CD8-positive, alpha-beta memory T cell (primary cell): ENCODE measurements at regions not wholly inside any gene's neighbourhood (a gene's known extent, or its start where the extent isn't known, plus 50 kb on each side); places are given as distances from the start of the nearest gene placed in this dataset.
A peak's percentile ranks its signal among the peaks of the same experiment; 100 is the strongest.
"Not testable (repeated sequence)": the region's sequence is repeated elsewhere in the genome, so short reads cannot be mapped to it uniquely, and the experiment has no call there.

Experiments
- CTCF ChIA-PET: fragments of 350-600 bp; sonication (Branson Sonifier 250); formaldehyde crosslinking; loops from one replicate; lab custom pipeline; 2021; ENCODE audit warnings: antibody characterized with exemption; lab: Charles Lee
- POLR2A ChIA-PET: fragments of 350-600 bp; sonication (Branson Sonifier 250); formaldehyde crosslinking; loops from one replicate; lab custom pipeline; 2021; ENCODE audit warnings: antibody characterized with exemption; lab: Charles Lee
- DNase-seq, 5 donors: peaks; one replicate each; pipeline versions ENCODE4 v3.0.0 to v3.0.0-alpha.2; 2020 to 2022; ENCODE audit warnings: mixed read lengths in 1 of 5
- H3K27ac ChIP-seq: one replicate; pipeline ENCODE4 v1.7.0; 2013; ENCODE audit warnings: low read depth, mild to moderate bottlenecking, low read length, moderate library complexity
- H3K27me3 ChIP-seq: 2 replicates; pipeline ENCODE4 v1.7.0; 2013; ENCODE audit warnings: low read length, mild to moderate bottlenecking; ENCODE audit not compliant: insufficient read depth, poor library complexity, severe bottlenecking
- H3K36me3 ChIP-seq: 2 replicates; pipeline ENCODE4 v1.7.0; 2013; ENCODE audit warnings: mild to moderate bottlenecking, low read length, moderate library complexity; ENCODE audit not compliant: insufficient read depth
- H3K4me1 ChIP-seq: 2 replicates; pipeline ENCODE4 v1.7.0; 2013; ENCODE audit warnings: mild to moderate bottlenecking, low read length, moderate library complexity; ENCODE audit not compliant: insufficient read depth
- H3K4me3 ChIP-seq: 2 replicates; pipeline ENCODE4 v1.7.0; 2013; ENCODE audit warnings: mild to moderate bottlenecking, low read length
- H3K9me3 ChIP-seq: 2 replicates; pipeline ENCODE4 v1.7.0; 2013; ENCODE audit warnings: mild to moderate bottlenecking, low read length
- H3K27ac Mint-ChIP-seq, 8 donors: one replicate each; pipeline ENCODE4 v1.8.0; 2020 to 2021; ENCODE audit warnings: mixed read lengths in 8 of 8, mild to moderate bottlenecking in 6 of 8, inconsistent platforms in 3 of 8, moderate library complexity in 3 of 8
- H3K27me3 Mint-ChIP-seq, 2 donors: one replicate each; pipeline ENCODE4 v1.8.0; 2020 to 2021; ENCODE audit warnings: mixed read lengths in 2 of 2, mild to moderate bottlenecking in 1 of 2, moderate library complexity in 1 of 2
- H3K36me3 Mint-ChIP-seq, 3 donors: one replicate each; pipeline ENCODE4 v1.8.0; 2020 to 2021; ENCODE audit warnings: mixed read lengths in 3 of 3, inconsistent platforms in 1 of 3, mild to moderate bottlenecking in 1 of 3
- H3K4me1 Mint-ChIP-seq, 3 donors: one replicate each; pipeline ENCODE4 v1.8.0; 2020 to 2021; ENCODE audit warnings: mixed read lengths in 3 of 3, inconsistent platforms in 1 of 3, mild to moderate bottlenecking in 1 of 3
- H3K4me3 Mint-ChIP-seq, 7 donors: one replicate each; pipeline ENCODE4 v1.8.0; 2020 to 2021; ENCODE audit warnings: mixed read lengths in 7 of 7, mild to moderate bottlenecking in 6 of 7, moderate library complexity in 4 of 7, inconsistent platforms in 2 of 7
- H3K9me3 Mint-ChIP-seq, 5 donors: one replicate each; pipeline ENCODE4 v1.8.0; 2020 to 2022; ENCODE audit warnings: mixed read lengths in 5 of 5, mild to moderate bottlenecking in 3 of 5, moderate library complexity in 2 of 5, inconsistent platforms in 1 of 5

GRCh38 chr12:131559517-131560516 is 151.1 kb upstream of the SFSWAP start:
- Histone ChIP-seq H3K9me3 (no peaks in the 10 kb centered on the region), H3K27ac (no peak overlapping the region), H3K36me3 (no peaks in the 10 kb centered on the region), H3K27me3 (no peaks in the 10 kb centered on the region), H3K4me1 (no peaks in the 10 kb centered on the region), H3K4me3 (no peak overlapping the region)
- no peaks in the 10 kb centered on the region for H3K4me1 Mint-ChIP-seq
- no peaks in the 10 kb centered on the region for H3K36me3 Mint-ChIP-seq
- ChIA-PET CTCF (no interaction called here), POLR2A (no interaction called here)
- H3K27ac Mint-ChIP-seq = no peak overlapping the region
- peaks cover 0 to 6% of the 10 kb centered on the region in 2 donors for H3K27me3 Mint-ChIP-seq
- no peak overlapping the region for H3K4me3 Mint-ChIP-seq
- H3K9me3 Mint-ChIP-seq = no peaks in the 10 kb centered on the region
- DNase-seq = no peak

GRCh38 chr12:131561051-131561450 is 149.8 kb upstream of the SFSWAP start:
- no peak overlapping the region for H3K27ac ChIP-seq
- H3K9me3 Mint-ChIP-seq = no peaks in the 10 kb centered on the region
- POLR2A ChIA-PET = no interaction called here
- DNase-seq = no peak
- no peaks in the 10 kb centered on the region for H3K9me3 ChIP-seq
- H3K27me3 ChIP-seq = no peaks in the 10 kb centered on the region
- H3K36me3 ChIP-seq = no peaks in the 10 kb centered on the region
- H3K4me3 ChIP-seq = no peak overlapping the region
- peaks cover 0 to 9% of the 10 kb centered on the region in 2 donors for H3K27me3 Mint-ChIP-seq
- H3K36me3 Mint-ChIP-seq = no peaks in the 10 kb centered on the region
- H3K4me1 ChIP-seq = no peaks in the 10 kb centered on the region
- CTCF ChIA-PET = no interaction called here
- H3K4me3 Mint-ChIP-seq = no peak overlapping the region
- H3K27ac Mint-ChIP-seq = no peak overlapping the region
- no peaks in the 10 kb centered on the region for H3K4me1 Mint-ChIP-seq

GRCh38 chr12:131561891-131562684 is 148.8 kb upstream of the SFSWAP start:
- Mint-ChIP-seq H3K4me3 (no peak overlapping the region), H3K4me1 (no peaks in the 10 kb centered on the region), H3K9me3 (no peaks in the 10 kb centered on the region), H3K27me3 (peaks cover 1 to 13% of the 10 kb centered on the region in 2 donors), H3K27ac (peak overlapping the region in 1 of 8 donors; percentile 43), H3K36me3 (no peaks in the 10 kb centered on the region)
- Histone ChIP-seq H3K27ac (no peak overlapping the region), H3K36me3 (no peaks in the 10 kb centered on the region), H3K27me3 (no peaks in the 10 kb centered on the region), H3K9me3 (no peaks in the 10 kb centered on the region), H3K4me3 (no peak overlapping the region), H3K4me1 (no peaks in the 10 kb centered on the region)
- ChIA-PET CTCF (no interaction called here), POLR2A (no interaction called here)
- DNase-seq = no peak

DNA sequence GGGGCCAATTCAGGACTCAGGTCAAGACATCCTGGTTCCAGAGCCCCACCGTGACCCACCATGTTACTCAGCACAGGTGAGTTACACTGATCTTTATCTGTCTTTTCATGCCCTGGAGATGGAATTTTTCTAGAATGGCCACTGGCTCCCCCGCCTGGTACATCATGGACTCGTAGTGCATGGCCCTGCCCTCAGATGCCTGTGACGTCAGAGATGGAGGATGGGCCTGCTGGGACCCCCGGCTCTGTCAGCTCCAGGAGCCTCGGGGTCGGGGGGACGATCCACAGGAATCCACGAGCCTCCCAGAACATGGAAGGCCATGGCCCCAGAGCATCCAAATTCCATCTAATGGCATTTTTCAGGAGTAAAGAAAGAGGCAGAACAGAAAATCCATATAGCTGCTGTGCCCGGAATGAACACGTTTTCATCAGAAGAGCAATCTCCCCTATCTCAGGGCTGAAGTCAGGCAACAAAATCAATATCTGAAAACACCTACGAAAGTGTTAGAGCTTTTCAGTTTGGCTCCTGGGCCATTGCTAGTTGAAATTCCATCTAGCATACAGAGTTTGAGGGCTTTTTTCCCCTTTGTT is 146.7 kb upstream of the SFSWAP start:
- H3K36me3 ChIP-seq, CTCF ChIA-PET, H3K4me3 ChIP-seq, DNase-seq, H3K36me3 Mint-ChIP-seq, POLR2A ChIA-PET, H3K9me3 Mint-ChIP-seq, H3K27ac ChIP-seq, H3K4me3 Mint-ChIP-seq, H3K27me3 ChIP-seq, H3K9me3 ChIP-seq, H3K4me1 ChIP-seq, H3K4me1 Mint-ChIP-seq: not testable (repeated sequence)
- H3K27ac Mint-ChIP-seq = peak overlapping the region in 1 of 8 donors; percentile 41
- peaks cover 5 to 27% of the 10 kb centered on the region in 2 donors for H3K27me3 Mint-ChIP-seq

DNA sequence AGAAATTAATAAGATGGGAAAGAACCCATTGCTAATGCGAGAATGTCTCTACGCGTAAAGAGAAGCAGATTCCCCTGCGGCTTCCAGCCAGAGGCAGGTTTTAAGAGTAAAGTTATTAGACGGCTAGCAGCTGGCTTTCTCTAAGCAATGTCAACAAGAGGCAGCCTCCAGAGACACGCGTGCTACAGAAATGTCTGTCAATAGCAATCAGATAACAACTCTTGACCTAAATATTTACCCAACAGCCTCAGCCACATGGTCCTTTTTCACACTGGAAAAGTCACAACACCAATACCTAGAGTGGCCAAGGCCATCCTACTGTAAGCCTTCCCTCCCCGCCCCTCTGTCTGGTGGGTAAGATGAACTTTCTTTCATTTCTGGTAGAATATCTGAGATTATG is 146.0 kb upstream of the SFSWAP start:
- CTCF ChIA-PET = no interaction called here
- Mint-ChIP-seq H3K9me3 (no peaks in the 10 kb centered on the region), H3K4me3 (no peak overlapping the region), H3K4me1 (no peaks in the 10 kb centered on the region), H3K27ac (no peak overlapping the region), H3K27me3 (peaks cover 7 to 33% of the 10 kb centered on the region in 2 donors), H3K36me3 (peaks cover 0 to 4% (median 0%) of the 10 kb centered on the region in 3 donors)
- Histone ChIP-seq H3K4me1 (no peaks in the 10 kb centered on the region), H3K9me3 (no peaks in the 10 kb centered on the region), H3K27ac (no peak overlapping the region), H3K27me3 (peaks cover 3% of the 10 kb centered on the region), H3K4me3 (no peak overlapping the region), H3K36me3 (no peaks in the 10 kb centered on the region)
- POLR2A ChIA-PET = no interaction called here
- DNase-seq = no peak

DNA sequence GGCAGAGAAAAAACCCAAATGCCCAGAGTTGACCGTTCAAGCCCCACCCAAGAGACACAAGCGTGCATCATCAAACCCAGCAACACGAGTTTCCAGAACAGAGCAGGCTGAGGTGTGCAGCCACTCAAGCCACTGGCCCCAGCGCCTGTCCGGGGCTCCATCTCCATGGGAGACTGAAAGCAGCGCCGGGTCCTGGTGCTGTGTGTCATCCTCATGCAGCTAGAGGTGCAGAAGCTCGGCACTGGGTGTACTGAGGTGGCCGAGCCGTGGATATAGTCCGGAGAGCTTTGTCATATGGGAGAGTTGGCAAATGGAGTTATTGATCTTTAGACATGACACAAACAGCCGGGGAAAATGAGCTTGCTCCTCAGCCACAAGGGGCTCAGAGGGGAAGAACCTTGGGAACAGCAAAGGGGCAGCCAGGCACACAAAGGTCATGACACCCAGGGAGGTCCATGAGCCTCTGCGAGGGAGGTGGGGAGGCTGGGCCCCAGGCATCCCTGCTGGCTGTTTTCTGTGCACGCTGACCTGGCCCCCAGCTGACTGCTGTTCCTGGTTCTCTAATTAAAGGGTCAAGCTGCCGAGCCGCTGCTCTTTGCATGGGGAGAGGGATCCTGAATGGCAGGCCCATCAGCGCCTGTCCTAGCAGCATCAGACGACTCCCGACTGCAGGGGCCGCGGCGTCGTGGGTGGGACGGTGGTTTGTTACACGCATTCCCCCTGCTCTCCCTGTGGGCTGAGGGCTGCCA is 145.4 kb upstream of the SFSWAP start:
- Mint-ChIP-seq H3K27ac (no peak overlapping the region), H3K9me3 (no peaks in the 10 kb centered on the region), H3K27me3 (peaks cover 7 to 39% of the 10 kb centered on the region in 2 donors), H3K4me1 (no peaks in the 10 kb centered on the region), H3K36me3 (peaks cover 0 to 4% (median 0%) of the 10 kb centered on the region in 3 donors), H3K4me3 (no peak overlapping the region)
- Histone ChIP-seq H3K4me1 (no peaks in the 10 kb centered on the region), H3K36me3 (no peaks in the 10 kb centered on the region), H3K27me3 (peaks cover 3% of the 10 kb centered on the region), H3K27ac (no peak overlapping the region), H3K4me3 (no peak overlapping the region), H3K9me3 (no peaks in the 10 kb centered on the region)
- no peak for DNase-seq
- CTCF ChIA-PET = no interaction called here
- POLR2A ChIA-PET = no interaction called here

DNA sequence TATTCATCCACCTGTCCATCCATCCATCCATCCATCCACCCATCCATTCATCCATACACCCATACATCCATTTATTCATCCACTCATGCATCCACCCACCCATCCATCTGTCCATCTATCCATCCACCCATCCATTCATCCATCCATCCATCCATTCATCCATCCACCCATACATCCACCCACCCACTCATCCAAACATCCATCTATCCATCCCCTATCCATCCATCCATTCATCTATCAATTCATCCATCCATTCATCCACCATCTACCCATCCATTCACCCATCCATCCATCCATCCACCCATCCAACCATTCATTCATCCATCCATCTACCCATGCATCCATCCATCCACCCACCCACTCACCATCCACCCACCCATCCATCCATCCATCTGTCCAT is 142.6 kb upstream of the SFSWAP start:
- DNase-seq = no peak
- no peak overlapping the region for H3K27ac ChIP-seq
- Mint-ChIP-seq H3K27me3 (peaks cover 7 to 47% of the 10 kb centered on the region in 2 donors), H3K36me3 (peaks cover 0 to 4% (median 0%) of the 10 kb centered on the region in 3 donors), H3K9me3 (no peaks in the 10 kb centered on the region), H3K4me1 (no peaks in the 10 kb centered on the region), H3K4me3 (no peak overlapping the region), H3K27ac (no peak overlapping the region)
- peaks cover 3% of the 10 kb centered on the region for H3K27me3 ChIP-seq
- no peaks in the 10 kb centered on the region for H3K9me3 ChIP-seq
- no peaks in the 10 kb centered on the region for H3K4me1 ChIP-seq
- ChIA-PET POLR2A (no interaction called here), CTCF (no interaction called here)
- no peaks in the 10 kb centered on the region for H3K36me3 ChIP-seq
- H3K4me3 ChIP-seq = no peak overlapping the region
